A549 (cell line): ENCODE measurements at regions not wholly inside any gene's neighbourhood (a gene's known extent, or its start where the extent isn't known, plus 50 kb on each side); places are given as distances from the start of the nearest gene placed in this dataset.

Experiments used
- ATAC-seq, 2 experiments: fragments of 200-7000 bp in 1 of 2; fragments of >200 bp in 1 of 2; cut with Nextera tagmentation in 1 of 2; cut with Tn5 transposase in 1 of 2; 3 replicates each; pipeline versions ENCODE4 v1.8.0 to v1.9.1; 2018 to 2020; ENCODE audit warnings: mild to moderate bottlenecking in 1 of 2, moderate library complexity in 1 of 2
- CTCF ChIA-PET: fragments of 300-600 bp; sonication (Branson Sonifier 250); formaldehyde crosslinking; extraction: SDS; loops from one replicate; lab custom pipeline; 2021; ENCODE audit warnings: antibody characterized with exemption, inconsistent platforms; lab: Yijun Ruan, JAX
- POLR2A ChIA-PET: fragments of 350-600 bp; formaldehyde crosslinking; extraction: SDS; loops from one replicate; lab custom pipeline; 2021; ENCODE audit warnings: antibody characterized with exemption, inconsistent platforms; lab: Yijun Ruan, JAX
- DNase-seq, 2 experiments: peaks; one replicate each; pipeline versions ENCODE4 v3.0.0 to v3.0.0-alpha.2; 2011 to 2016; ENCODE audit warnings: low read depth in 1 of 2, low spot score in 1 of 2
- FAIRE-seq: peaks from 2 replicates; lab custom pipeline; 2011; peaks lifted over from hg19 to GRCh38; lab: Jason Lieb, UNC
- H3K27ac ChIP-seq, 2 experiments: fragments of >200 bp; sonication (Bioruptor Twin); formaldehyde crosslinking; 3 replicates each; pipeline ENCODE4 v1.5.1; 2016 to 2017
- H3K4me1 ChIP-seq: fragments of >200 bp; sonication (Bioruptor Twin); formaldehyde crosslinking; 3 replicates; pipeline ENCODE4 v1.6.1; 2016
- H3K4me2 ChIP-seq: fragments of >200 bp; sonication (Bioruptor Twin); formaldehyde crosslinking; 3 replicates; pipeline ENCODE4 v1.6.1; 2016
- H3K4me3 ChIP-seq: fragments of >200 bp; sonication (Bioruptor Twin); formaldehyde crosslinking; 3 replicates; pipeline ENCODE4 v1.5.1; 2016
- H3K9me3 ChIP-seq: fragments of >200 bp; sonication (Bioruptor Twin); formaldehyde crosslinking; 3 replicates; pipeline ENCODE4 v1.6.1; 2016
- CHD4 ChIP-seq: fragments of 200-600 bp; sonication (generic); IDR thresholded peaks from 2 replicates; pipeline ENCODE4 v1.6.1; 2016; ENCODE audit warnings: antibody characterized with exemption, mild to moderate bottlenecking, borderline replicate concordance
- E2F6 ChIP-seq: IDR thresholded peaks from 2 replicates; pipeline ENCODE4 v1.6.1; 2012; ENCODE audit warnings: low read depth, borderline replicate concordance
- EHMT2 ChIP-seq: fragments of 200-600 bp; sonication (generic); IDR thresholded peaks from 2 replicates; pipeline ENCODE4 v1.6.1; 2016; ENCODE audit warnings: antibody characterized with exemption, low read depth, mild to moderate bottlenecking, moderate library complexity
- FOSL2 ChIP-seq, 2 experiments: fragments of 450-650 bp in 1 of 2; fragments of >200 bp in 1 of 2; sonication (Bioruptor Twin) in 1 of 2; formaldehyde crosslinking; IDR thresholded peaks; 2 replicates each; pipeline versions ENCODE4 v1.5.0 to v1.6.1; 2016 to 2020; ENCODE audit warnings: mild to moderate bottlenecking in 1 of 2, moderate library complexity in 1 of 2
- HDAC2 ChIP-seq: fragments of 200-600 bp; sonication (generic); IDR thresholded peaks from 2 replicates; pipeline ENCODE4 v1.6.1; 2016
- HOXA7 ChIP-seq: fragments of 250-450 bp; sonication (Bioruptor Pico); IDR thresholded peaks from 2 replicates; pipeline ENCODE4 v1.5.0; 2020; ENCODE audit warnings: mild to moderate bottlenecking, moderate library complexity
- HOXB13 ChIP-seq: fragments of 250-450 bp; sonication (Bioruptor Pico); IDR thresholded peaks from 2 replicates; pipeline ENCODE4 v1.5.0; 2020; ENCODE audit warnings: low read depth, mild to moderate bottlenecking, moderate library complexity
- MAFK ChIP-seq: fragments of 450-650 bp; IDR thresholded peaks from 2 replicates; pipeline ENCODE4 v1.6.1; 2014; ENCODE audit not compliant: partially characterized antibody
- NFE2L2 ChIP-seq: fragments of 150-350 bp; conservative IDR thresholded peaks from 2 replicates; pipeline ENCODE4 v1.6.1; 2014; ENCODE audit warnings: low read length
- PBX3 ChIP-seq: IDR thresholded peaks from 2 replicates; pipeline ENCODE4 v1.6.1; 2012
- RAD21 ChIP-seq, 2 experiments: fragments of >200 bp in 1 of 2; sonication (Bioruptor Twin) in 1 of 2; formaldehyde crosslinking in 1 of 2; IDR thresholded peaks in 1 of 2; conservative IDR thresholded peaks in 1 of 2; 2 replicates in 1 of 2; 3 replicates in 1 of 2; pipeline ENCODE4 v1.6.1; 2012 to 2018; ENCODE audit warnings: inconsistent platforms in 1 of 2
- RNF2 ChIP-seq: fragments of 200-600 bp; sonication (generic); IDR thresholded peaks from 2 replicates; pipeline ENCODE4 v1.6.1; 2016; ENCODE audit warnings: low read depth, mild to moderate bottlenecking, antibody characterized with exemption, moderate library complexity, borderline replicate concordance
- TFCP2L1 ChIP-seq: fragments of 250-450 bp; sonication (Bioruptor Pico); IDR thresholded peaks from 2 replicates; pipeline ENCODE4 v1.5.0; 2021; ENCODE audit warnings: mild to moderate bottlenecking
- TP53 ChIP-seq: fragments of 250-450 bp; sonication (Bioruptor Pico); IDR thresholded peaks from 2 replicates; pipeline ENCODE4 v1.5.0; 2021; ENCODE audit warnings: mild to moderate bottlenecking, moderate library complexity
- ZC3H11A ChIP-seq: fragments of 450-650 bp; IDR thresholded peaks from 2 replicates; pipeline ENCODE4 v1.6.1; 2014; ENCODE audit warnings: antibody characterized with exemption, mild to moderate bottlenecking
- ZSCAN20 ChIP-seq: fragments of 250-450 bp; sonication (Bioruptor Pico); IDR thresholded peaks from 2 replicates; pipeline ENCODE4 v1.8.0; 2022; ENCODE audit warnings: mild to moderate bottlenecking, moderate library complexity
- WGBS: methylation state at CpG from one replicate; pipeline ENCODE4 v1.1.6; 2017; ENCODE audit errors: missing lambda C conversion rate; 5-methylcytosine and 5-hydroxymethylcytosine counted together

- DNase-seq (peak in 1 of 2 experiments; percentile 7), ATAC-seq (no peak), FAIRE-seq (no peak)
- TF ChIP-seq RAD21 (conservative IDR thresholded peaks at IDR 0.05 in 1 of 2, IDR thresholded peaks at IDR 0.05 in 1 of 2) (peak in 1 of 2 experiments; percentile 22; a peak in 1 of 5 replicates), HOXA7 (CRISPR knock-in tag) (no peak)
- Histone ChIP-seq H3K4me1 (no peaks in the 10 kb centered on the region), H3K27ac (no peak overlapping the region), H3K4me3 (no peak overlapping the region), H3K9me3 (no peaks in the 10 kb centered on the region), H3K4me2 (no peak overlapping the region)
- CTCF ChIA-PET = interaction anchor here (1.3 kb wide), 1 partner anchor 10 kb away, joined by 3 read pairs; no protein-coding TSS in a partner anchor
- WGBS = 67% methylated on average over 3 of the region's 3 CpGs
- POLR2A ChIA-PET = no interaction called here
Observed at GRCh38 chr6:10256113-10256690, 158.7 kb downstream of the TFAP2A start.

GRCh38 chr6:10250655-10251220 lies 164.1 kb downstream of the TFAP2A start:
- Histone ChIP-seq H3K4me2 (no peak overlapping the region), H3K4me1 (no peaks in the 10 kb centered on the region), H3K9me3 (no peaks in the 10 kb centered on the region), H3K27ac (no peak overlapping the region), H3K4me3 (no peak overlapping the region)
- FAIRE-seq = no peak
- no peak for TF ChIP-seq CHD4
- peak; percentile 31 for TF ChIP-seq MAFK
- CTCF ChIA-PET = no interaction called here
- ATAC-seq = no peak
- WGBS = 79% methylated on average over 4 of the region's 4 CpGs
- no peak for DNase-seq
- POLR2A ChIA-PET = no interaction called here

- H3K4me3 ChIP-seq = no peak overlapping the region
- no peak for TF ChIP-seq HOXB13
- TF ChIP-seq E2F6 = no peak
- TF ChIP-seq HDAC2 = no peak
- no peak for TF ChIP-seq EHMT2
- TF ChIP-seq FOSL2 (IDR thresholded peaks at IDR 0.05) = no peak
- TF ChIP-seq FOSL2 (CRISPR knock-in tag; IDR thresholded peaks at IDR 0.05) = no peak
- TF ChIP-seq MAFK = no peak
- TF ChIP-seq ZC3H11A = no peak
- no peak for TF ChIP-seq NFE2L2
- TF ChIP-seq PBX3 = no peak
- no peak for TF ChIP-seq TP53 (CRISPR knock-in tag)
- TF ChIP-seq RNF2 = no peak
- no peak for TF ChIP-seq TFCP2L1 (CRISPR knock-in tag)
- ChIA-PET POLR2A (interaction anchor here (0.7 kb wide), 1 partner anchor 167 kb away, joined by 7 read pairs; no protein-coding TSS in a partner anchor), CTCF (no interaction called here)
- WGBS = 52% methylated on average over 7 of the region's 7 CpGs
- no peaks in the 10 kb centered on the region for H3K4me1 ChIP-seq
- no peaks in the 10 kb centered on the region for H3K9me3 ChIP-seq
- no peak overlapping the region for H3K4me2 ChIP-seq
- H3K27ac ChIP-seq = no peak overlapping the region
- DNase-seq (no peak), FAIRE-seq (no peak), ATAC-seq (no peak)
Observed at GRCh38 chr6:10248378-10248843, 166.5 kb downstream of the TFAP2A start.

GRCh38 chr6:10237298-10238038 lies 177.4 kb downstream of the TFAP2A start:
- Histone ChIP-seq H3K4me2 (peak overlapping the region; percentile 44; the same call in 2 of the 3 replicates), H3K4me3 (no peak overlapping the region), H3K4me1 (peaks cover 5% of the 10 kb centered on the region; the same call in 1 of the 3 replicates), H3K27ac (peak overlapping the region in 1 of 2 experiments; percentile 57; a peak in 3 of 6 replicates), H3K9me3 (no peaks in the 10 kb centered on the region)
- 52% methylated on average over 10 of the region's 10 CpGs for WGBS
- ATAC-seq (peak; percentile 87 to 94), FAIRE-seq (no peak), DNase-seq (peak; percentile 35 to 78)
- POLR2A ChIA-PET = no interaction called here
- CTCF ChIA-PET = no interaction called here
- TF ChIP-seq FOSL2 (IDR thresholded peaks at IDR 0.05) (no peak), FOSL2 (CRISPR knock-in tag; IDR thresholded peaks at IDR 0.05) (peak; percentile 37), ZSCAN20 (no peak)
